ENCODE measurements at regions not wholly inside any gene's neighbourhood (a gene's known extent, or its start where the extent isn't known, plus 50 kb on each side); places are given as distances from the start of the nearest gene placed in this dataset.

DNA sequence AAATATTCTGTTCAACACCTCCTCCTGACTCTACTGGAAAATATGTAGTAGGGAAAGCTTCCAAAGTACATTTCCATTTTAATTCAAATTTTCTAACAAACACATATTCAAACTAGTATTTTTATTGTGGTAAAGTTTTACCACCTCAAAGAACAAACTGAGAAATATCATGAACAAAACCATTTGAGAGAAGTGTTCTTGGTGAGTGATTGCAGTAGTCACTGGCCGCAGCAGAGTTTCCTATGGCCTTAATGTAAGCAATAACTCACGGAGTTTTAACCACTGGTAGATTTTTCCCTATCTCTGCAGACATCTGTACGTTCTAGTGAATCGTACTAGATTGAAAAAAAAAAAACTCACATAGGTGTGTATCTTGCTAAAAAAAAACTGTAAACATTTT lies 487.0 kb upstream of the FZD8 start:
- FAIRE-seq (no peak), ATAC-seq (no peak), DNase-seq (no peak)
- H3K27me3 ChIP-seq = no peaks in the 10 kb centered on the region
- intact Hi-C loops (cut with DNase I) = no loop called here
- no peak overlapping the region for H3K4me3 ChIP-seq
- no peak overlapping the region for H3K27ac ChIP-seq
- TF ChIP-seq CTCF (IDR thresholded peaks at IDR 0.05) = no peak
- WGBS, 2 donors = 79 to 88% methylated on average over 4 of the region's 4 CpGs
- H3K9me3 ChIP-seq = no peaks in the 10 kb centered on the region
- no peaks in the 10 kb centered on the region for H3K36me3 ChIP-seq
- no peaks in the 10 kb centered on the region for H3K4me1 ChIP-seq

GRCh38 chr10:36126076-36126475 lies 484.0 kb upstream of the FZD8 start:
- Histone ChIP-seq H3K27ac (no peak overlapping the region), H3K4me3 (no peak overlapping the region), H3K27me3 (no peaks in the 10 kb centered on the region), H3K9me3 (no peaks in the 10 kb centered on the region), H3K36me3 (no peaks in the 10 kb centered on the region), H3K4me1 (no peaks in the 10 kb centered on the region)
- no peak for TF ChIP-seq CTCF (IDR thresholded peaks at IDR 0.05)
- ATAC-seq (no peak), FAIRE-seq (no peak), DNase-seq (no peak)
- intact Hi-C loops (cut with DNase I) = no loop called here

GRCh38 chr10:36119455-36119854 lies 477.4 kb upstream of the FZD8 start:
- Histone ChIP-seq H3K36me3 (no peaks in the 10 kb centered on the region), H3K27me3 (no peaks in the 10 kb centered on the region), H3K27ac (no peak overlapping the region), H3K9me3 (no peaks in the 10 kb centered on the region), H3K4me3 (no peak overlapping the region), H3K4me1 (peaks cover 10 to 17% (median 12%) of the 10 kb centered on the region in 3 donors)
- FAIRE-seq = no peak
- DNase-seq = no peak
- intact Hi-C loops (cut with DNase I) = no loop called here
- WGBS, 2 donors = 72 to 79% methylated on average over 5 of the region's 5 CpGs
- ATAC-seq = no peak
- TF ChIP-seq CTCF (IDR thresholded peaks at IDR 0.05) = no peak

GRCh38 chr10:36118314-36118713 lies 476.2 kb upstream of the FZD8 start:
- Histone ChIP-seq H3K27ac (peak overlapping the region in 1 of 4 donors; percentile 23), H3K4me3 (no peak overlapping the region), H3K27me3 (no peaks in the 10 kb centered on the region), H3K4me1 (peaks cover 12 to 18% (median 12%) of the 10 kb centered on the region in 3 donors), H3K9me3 (no peaks in the 10 kb centered on the region), H3K36me3 (no peaks in the 10 kb centered on the region)
- no peak for FAIRE-seq
- peak in 3 of 4 donors; percentile 24 to 76 (median 56) for ATAC-seq
- peak in 2 of 6 donors; percentile 5 to 25 for DNase-seq
- intact Hi-C loops (cut with DNase I) = no loop called here
- 64 to 65% methylated on average over 7 of the region's 7 CpGs for WGBS, 2 donors
- no peak for TF ChIP-seq CTCF (IDR thresholded peaks at IDR 0.05)

DNA sequence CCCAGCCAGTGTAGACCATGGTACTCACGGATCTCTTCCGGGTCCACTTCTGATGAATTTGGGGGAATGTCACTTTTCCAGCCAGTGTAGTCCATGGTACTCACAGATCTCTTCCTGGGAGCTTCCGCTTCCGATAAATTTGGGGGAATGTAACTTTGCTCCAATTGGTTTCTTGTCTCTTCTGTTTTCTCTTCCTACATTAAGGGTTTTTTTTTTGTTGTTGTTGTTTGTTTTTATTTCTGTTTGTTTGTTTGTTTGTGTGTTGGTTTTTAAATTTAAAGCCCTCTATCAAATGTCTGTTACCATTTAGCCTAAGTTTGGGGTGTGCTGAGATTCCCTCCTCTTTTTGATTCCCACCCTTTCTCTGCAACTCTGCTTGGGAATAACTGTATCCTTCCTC lies 475.8 kb upstream of the FZD8 start:
- no peaks in the 10 kb centered on the region for H3K36me3 ChIP-seq
- no peaks in the 10 kb centered on the region for H3K27me3 ChIP-seq
- H3K9me3 ChIP-seq = no peaks in the 10 kb centered on the region
- ATAC-seq = no peak
- peak overlapping the region in 1 of 4 donors; percentile 23 for H3K27ac ChIP-seq
- H3K4me3 ChIP-seq = peak overlapping the region in 2 of 4 donors; percentile 6 to 14
- intact Hi-C loops (cut with DNase I) = no loop called here
- TF ChIP-seq CTCF (IDR thresholded peaks at IDR 0.05) = no peak
- WGBS, 2 donors = 43 to 63% methylated on average over 4 of the region's 4 CpGs
- no peak for FAIRE-seq
- peaks cover 12 to 18% (median 12%) of the 10 kb centered on the region in 3 donors for H3K4me1 ChIP-seq
- DNase-seq = no peak
